OCI-LY3 (cell line): ENCODE measurements at regions not wholly inside any gene's neighbourhood (a gene's known extent, or its start where the extent isn't known, plus 50 kb on each side); places are given as distances from the start of the nearest gene placed in this dataset.
"Not testable (repeated sequence)": the region's sequence is repeated elsewhere in the genome, so short reads cannot be mapped to it uniquely, and the experiment has no call there.

Source experiments
- H2AFZ ChIP-seq: fragments of 200-600, 300-600 bp; shearing (Covaris generic); 2 replicates; pipeline ENCODE4 v1.6.0; 2014; ENCODE audit warnings: antibody characterized with exemption, low read depth, low read length
- H3K27ac ChIP-seq: fragments of 200-600, 300-600 bp; sonication (generic); 2 replicates; pipeline ENCODE4 v1.5.1; 2014; ENCODE audit warnings: mild to moderate bottlenecking, low read length, moderate library complexity, mixed read lengths
- H3K27me3 ChIP-seq: fragments of 200-600, 300-600 bp; sonication (generic); 2 replicates; pipeline ENCODE4 v1.6.1; 2014; ENCODE audit warnings: low read depth, low read length, mixed read lengths
- H3K36me3 ChIP-seq: fragments of 200-600, 300-600 bp; sonication (generic); replicated peaks from 2 replicates; pipeline ENCODE3; 2014; ENCODE audit warnings: low read depth, low read length, mixed read lengths
- H3K4me1 ChIP-seq: fragments of 300-600, 200-600 bp; sonication (generic); 2 replicates; pipeline ENCODE4 v1.6.1; 2014; ENCODE audit warnings: low read length, mixed read lengths
- H3K4me2 ChIP-seq: fragments of 200-600, 300-600 bp; sonication (generic); 2 replicates; pipeline ENCODE4 v1.6.1; 2014; ENCODE audit warnings: low read length, mixed read lengths
- H3K4me3 ChIP-seq: fragments of 300-600, 200-600 bp; sonication (generic); 2 replicates; pipeline ENCODE4 v1.5.1; 2014; ENCODE audit warnings: antibody characterized with exemption, mild to moderate bottlenecking, low read length, moderate library complexity
- H3K79me2 ChIP-seq: fragments of 300-600, 200-600 bp; shearing (Covaris generic); 2 replicates; pipeline ENCODE4 v1.6.1; 2014; ENCODE audit warnings: mild to moderate bottlenecking, low read length, mixed read lengths
- H3K9ac ChIP-seq: fragments of 300-600, 200-600 bp; shearing (Covaris generic); 2 replicates; pipeline ENCODE4 v1.6.0; 2014; ENCODE audit warnings: mild to moderate bottlenecking, low read length, moderate library complexity
- H3K9me3 ChIP-seq: fragments of 200-600, 300-600 bp; shearing (Covaris generic); 2 replicates; pipeline ENCODE4 v1.6.1; 2014; ENCODE audit warnings: low read length, mixed read lengths; ENCODE audit not compliant: insufficient read depth
- H4K20me1 ChIP-seq: fragments of 200-600, 300-600 bp; sonication (generic); 2 replicates; pipeline ENCODE4 v1.6.1; 2016; ENCODE audit warnings: low read length, mixed read lengths; ENCODE audit not compliant: insufficient read depth
- CTCF ChIP-seq: fragments of 200-600, 300-600 bp; sonication (generic); IDR thresholded peaks from 2 replicates; pipeline ENCODE4 v1.5.1; 2014; ENCODE audit warnings: antibody characterized with exemption, low read length, low read depth
- EZH2phosphoT487 ChIP-seq: fragments of 200-600 bp; shearing (Covaris generic); IDR thresholded peaks from 2 replicates; pipeline ENCODE4 v1.6.1; 2018; ENCODE audit warnings: antibody characterized with exemption, mixed run types, low read depth

- H3K9ac ChIP-seq: no peak overlapping the region
- peaks cover 10% of the 10 kb centered on the region for H3K4me1 ChIP-seq
- peaks cover 6% of the 10 kb centered on the region for H3K36me3 ChIP-seq
- TF ChIP-seq EZH2phosphoT487 (no peak), CTCF (no peak)
- H4K20me1 ChIP-seq: no peaks in the 10 kb centered on the region
- H2AFZ ChIP-seq: no peak overlapping the region
- H3K4me3 ChIP-seq: no peak overlapping the region
- H3K27ac ChIP-seq: no peak overlapping the region
- peaks cover 11% of the 10 kb centered on the region for H3K9me3 ChIP-seq
- H3K4me2 ChIP-seq: no peak overlapping the region
- H3K79me2 ChIP-seq: no peaks in the 10 kb centered on the region
- no peaks in the 10 kb centered on the region for H3K27me3 ChIP-seq
These were observed 652.5 kb downstream of the GABRG1 start for GRCh38 chr4:45471335-45471734.

DNA sequence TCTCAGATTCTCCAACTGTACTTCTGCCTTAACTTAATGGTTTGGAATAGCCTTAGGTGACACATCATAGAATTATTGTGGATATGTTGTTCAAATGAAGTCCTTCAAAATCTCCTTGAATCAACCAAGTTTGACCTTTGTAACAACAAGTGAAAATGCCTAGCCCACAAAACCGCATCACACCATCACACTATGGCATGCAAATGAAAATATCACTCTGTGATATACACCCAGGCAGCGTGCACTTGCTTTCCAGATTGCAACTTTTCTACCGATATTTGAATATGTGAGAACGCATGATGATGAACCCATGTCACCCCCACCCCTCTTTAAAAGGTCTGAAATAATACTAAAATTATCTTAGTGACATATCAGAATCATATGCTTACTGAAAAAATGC is 656.7 kb downstream of the GABRG1 start:
- peaks cover 3% of the 10 kb centered on the region; the same call in 1 of the 2 replicates for H3K9me3 ChIP-seq
- no peak overlapping the region for H3K27ac ChIP-seq
- no peak overlapping the region for H3K4me3 ChIP-seq
- H3K4me1 ChIP-seq: no peaks in the 10 kb centered on the region
- H2AFZ ChIP-seq: no peak overlapping the region
- TF ChIP-seq CTCF (no peak), EZH2phosphoT487 (no peak)
- no peak overlapping the region for H3K4me2 ChIP-seq
- no peak overlapping the region for H3K9ac ChIP-seq
- H3K79me2 ChIP-seq: no peaks in the 10 kb centered on the region
- H3K27me3 ChIP-seq: no peaks in the 10 kb centered on the region
- no peaks in the 10 kb centered on the region for H4K20me1 ChIP-seq
- no peaks in the 10 kb centered on the region for H3K36me3 ChIP-seq

GRCh38 chr4:45460157-45460556 is 663.7 kb downstream of the GABRG1 start:
- not testable (repeated sequence) for H4K20me1 ChIP-seq, H3K4me1 ChIP-seq, H3K36me3 ChIP-seq, H2AFZ ChIP-seq, H3K9ac ChIP-seq, H3K4me2 ChIP-seq, H3K27me3 ChIP-seq, H3K27ac ChIP-seq, H3K79me2 ChIP-seq, H3K4me3 ChIP-seq, H3K9me3 ChIP-seq

- Histone ChIP-seq H3K79me2 (no peaks in the 10 kb centered on the region), H3K4me1 (peaks cover 9% of the 10 kb centered on the region), H3K4me2 (peak overlapping the region; percentile 32), H3K27me3 (no peaks in the 10 kb centered on the region), H3K36me3 (no peaks in the 10 kb centered on the region), H2AFZ (no peak overlapping the region), H3K27ac (no peak overlapping the region), H3K9ac (no peak overlapping the region), H3K9me3 (no peaks in the 10 kb centered on the region), H4K20me1 (no peaks in the 10 kb centered on the region), H3K4me3 (no peak overlapping the region)
- TF ChIP-seq EZH2phosphoT487 (no peak), CTCF (no peak)
These were observed 668.6 kb downstream of the GABRG1 start for GRCh38 chr4:45455217-45455616.

GRCh38 chr4:45453258-45453853 is 670.5 kb downstream of the GABRG1 start:
- peaks cover 9% of the 10 kb centered on the region for H3K4me1 ChIP-seq

More at GRCh38 chr4:45453258-45453853, 670.5 kb downstream of the GABRG1 start:
- Histone ChIP-seq H3K4me2 (peak overlapping the region; percentile 23), H3K36me3 (no peaks in the 10 kb centered on the region), H3K9ac (no peak overlapping the region), H2AFZ (peak overlapping the region; percentile 28; the same call in 1 of the 2 replicates), H3K9me3 (no peaks in the 10 kb centered on the region), H3K27ac (no peak overlapping the region), H3K27me3 (no peaks in the 10 kb centered on the region), H4K20me1 (no peaks in the 10 kb centered on the region), H3K4me3 (no peak overlapping the region), H3K79me2 (no peaks in the 10 kb centered on the region)
- TF ChIP-seq EZH2phosphoT487 (no peak), CTCF (peak; percentile 77)
